GM19328 (cell line): ENCODE measurements at regions not wholly inside any gene's neighbourhood (a gene's known extent, or its start where the extent isn't known, plus 50 kb on each side); places are given as distances from the start of the nearest gene placed in this dataset.
"Not testable (repeated sequence)": the region's sequence is repeated elsewhere in the genome, so short reads cannot be mapped to it uniquely, and the experiment has no call there.

Experiments used
- ATAC-seq: cut with Tn5 transposase; IDR thresholded peaks from one replicate; pipeline ENCODE4 v1.9.1; 2021; ENCODE audit warnings: mild to moderate bottlenecking, moderate library complexity; ENCODE audit not compliant: unreplicated experiment

DNA sequence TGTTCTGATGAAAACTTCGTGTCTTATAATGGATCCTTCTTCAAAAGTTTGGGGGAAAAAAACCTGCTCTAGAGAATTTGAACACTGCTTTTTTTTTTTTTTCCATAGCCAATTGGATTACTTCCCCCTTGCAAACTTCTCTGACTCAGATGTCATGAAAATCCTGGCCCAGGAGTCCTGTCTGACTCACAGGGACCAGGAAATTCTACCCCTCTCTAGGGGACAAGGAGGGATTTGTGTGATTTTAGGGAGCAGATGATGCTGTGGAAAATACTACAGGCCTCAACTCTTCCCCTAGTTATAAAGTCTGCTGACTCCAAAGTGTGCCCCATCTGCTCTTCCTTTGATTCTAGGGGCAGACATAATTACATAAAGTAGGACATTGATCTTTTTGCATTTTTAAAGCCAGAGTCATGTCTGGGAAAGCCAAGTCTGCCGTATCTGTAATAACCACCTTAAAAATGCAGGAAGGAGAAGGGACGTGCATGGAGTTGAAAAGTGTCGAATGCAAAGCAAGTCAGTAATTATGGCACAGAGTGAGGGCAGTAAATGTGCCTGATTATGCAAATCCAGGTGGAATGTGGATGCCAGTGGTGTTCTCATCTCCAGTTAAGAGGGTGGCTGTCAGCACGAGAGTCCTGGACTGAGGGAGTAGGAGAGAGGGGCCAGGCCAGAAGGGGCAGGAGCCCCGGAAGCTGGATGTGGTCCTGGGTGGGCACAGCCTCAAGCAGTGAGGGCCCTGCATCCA is 144.3 kb upstream of the SULF2 start:
- ATAC-seq: no peak

DNA sequence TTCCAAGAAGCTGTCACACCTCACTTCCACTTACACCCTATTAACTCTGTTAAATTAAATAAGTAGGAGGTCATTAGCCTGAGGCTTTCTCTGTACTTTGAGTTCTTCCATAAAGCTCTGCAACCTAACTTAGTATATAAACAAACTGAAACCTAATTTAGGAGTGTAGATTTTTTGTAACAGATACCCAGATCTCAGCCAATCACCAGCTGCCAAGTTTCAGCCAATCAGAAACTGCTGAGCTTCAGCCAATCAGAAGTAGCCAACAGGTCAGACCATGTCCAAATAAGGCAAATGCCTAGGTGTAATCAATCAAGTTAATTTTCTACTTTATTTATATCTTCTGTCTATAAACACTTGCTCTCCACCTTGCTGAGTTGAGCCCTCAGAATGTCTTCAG is 142.7 kb upstream of the SULF2 start:
- ATAC-seq: no peak

DNA sequence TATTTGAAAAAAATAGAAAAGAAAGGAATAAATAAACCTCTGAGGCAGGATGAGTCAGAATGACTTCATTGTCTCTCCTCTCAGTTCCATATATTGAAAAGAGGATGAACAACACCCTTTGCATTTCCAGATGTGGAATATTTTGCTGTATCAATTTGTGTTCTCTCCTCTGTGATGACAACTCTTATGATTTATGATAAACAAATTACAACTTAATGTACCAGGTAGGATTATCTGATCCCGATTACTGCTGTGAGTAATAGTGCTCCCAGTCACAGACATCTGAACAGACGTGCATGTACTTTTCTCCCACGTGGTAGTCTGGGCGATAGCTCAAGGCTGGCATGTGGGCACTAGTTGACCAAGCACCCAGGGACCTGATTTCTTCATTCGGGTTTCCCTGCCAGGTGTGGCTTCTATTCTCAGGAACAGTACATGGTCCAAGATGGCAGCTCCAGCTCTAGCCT is 142.1 kb upstream of the SULF2 start:
- no peak for ATAC-seq

DNA sequence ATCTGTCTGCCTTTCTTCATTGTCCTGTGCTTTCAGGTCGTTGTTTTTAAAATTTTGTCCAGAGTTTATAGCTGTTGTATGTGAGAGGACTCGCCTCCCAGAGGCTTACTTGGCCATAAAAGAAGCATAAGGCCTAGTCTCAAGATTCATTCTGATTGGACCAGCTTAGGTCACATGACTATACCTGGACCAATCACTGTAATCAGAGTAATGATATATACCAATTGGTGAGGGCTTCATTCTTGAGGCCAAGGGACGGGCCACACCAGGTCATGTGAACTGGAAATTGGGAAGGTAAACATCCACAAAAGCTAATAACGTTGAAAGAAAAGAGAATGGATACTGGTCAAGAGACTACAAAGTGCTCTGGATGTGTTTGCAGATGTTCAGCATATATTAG is 141.4 kb upstream of the SULF2 start:
- no peak for ATAC-seq

DNA sequence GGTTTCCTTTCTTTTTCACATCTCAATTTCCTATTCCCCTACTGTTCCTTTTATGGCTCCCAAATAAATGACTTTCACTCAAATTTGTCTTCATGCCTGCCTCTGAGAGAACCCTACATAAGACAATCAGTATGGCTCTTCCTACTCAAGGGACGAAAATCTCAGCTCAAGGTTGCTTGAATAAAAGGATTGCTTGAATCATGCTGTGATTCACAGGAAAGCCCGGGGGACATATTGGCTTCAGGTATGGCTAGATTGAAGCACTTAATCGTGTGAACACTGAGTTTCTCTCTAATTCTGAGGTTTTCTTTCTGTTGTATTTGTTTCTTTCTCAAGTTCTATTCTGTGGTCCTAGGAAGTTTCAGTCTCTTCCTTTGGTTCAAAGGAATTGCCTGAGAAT is 140.3 kb upstream of the SULF2 start:
- ATAC-seq: no peak

DNA sequence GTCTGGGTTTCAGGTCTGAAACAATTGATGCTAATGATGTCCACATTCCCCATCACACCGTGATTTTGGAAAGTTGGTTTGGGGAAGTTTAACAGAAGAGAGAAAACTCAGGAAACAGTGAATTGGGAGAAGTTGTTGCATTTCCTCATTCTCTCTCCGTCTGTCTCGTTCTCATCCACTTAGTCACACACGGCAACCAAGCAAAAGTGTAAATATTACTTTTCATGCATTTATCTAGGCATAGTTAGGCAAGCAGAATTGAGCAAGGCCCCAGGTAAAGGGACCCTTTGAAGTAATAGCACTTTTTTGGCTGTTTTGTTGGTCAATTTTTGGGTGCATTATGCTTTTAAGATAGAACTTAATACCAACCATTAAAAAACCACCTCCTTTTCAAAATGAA is 137.0 kb upstream of the SULF2 start:
- no peak for ATAC-seq

DNA sequence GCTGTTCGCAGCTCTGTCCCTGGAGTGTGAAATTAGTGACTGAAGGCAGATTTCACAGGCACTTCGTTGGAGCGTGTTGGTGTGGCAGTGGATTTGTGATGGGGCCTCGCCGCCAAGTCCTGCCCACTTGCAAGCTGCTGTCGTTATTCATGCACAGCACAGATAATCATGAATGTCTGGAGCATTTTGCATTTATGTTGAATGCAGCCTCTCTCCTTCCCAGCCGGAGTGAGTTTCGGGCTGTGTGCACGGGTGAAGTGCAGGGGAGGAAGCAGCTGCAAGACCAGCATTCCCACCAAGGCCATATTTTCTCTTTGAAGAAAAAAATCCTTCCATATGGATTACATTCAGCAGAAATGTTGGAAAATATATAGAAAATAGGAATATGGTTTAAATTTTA is 136.5 kb upstream of the SULF2 start:
- not testable (repeated sequence) for ATAC-seq

DNA sequence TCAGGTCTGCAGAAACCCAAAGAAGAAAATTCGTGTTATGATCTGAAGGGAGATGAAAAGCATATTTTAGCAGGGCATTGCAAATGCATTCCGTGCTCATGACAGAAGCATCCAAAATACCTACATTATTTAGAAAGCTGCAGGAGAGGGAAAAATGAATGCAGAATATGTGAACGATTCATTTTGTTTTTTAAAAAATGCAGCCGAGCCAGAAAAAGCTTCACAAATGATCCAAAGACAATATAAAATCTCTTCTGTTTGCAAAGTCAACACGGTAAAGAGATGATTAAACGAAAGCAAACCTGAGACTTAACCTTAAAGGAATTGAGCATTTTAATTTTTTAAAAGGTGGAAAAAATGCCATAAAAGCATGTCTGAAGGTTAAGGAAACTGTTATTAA is 136.1 kb upstream of the SULF2 start:
- no peak for ATAC-seq

DNA sequence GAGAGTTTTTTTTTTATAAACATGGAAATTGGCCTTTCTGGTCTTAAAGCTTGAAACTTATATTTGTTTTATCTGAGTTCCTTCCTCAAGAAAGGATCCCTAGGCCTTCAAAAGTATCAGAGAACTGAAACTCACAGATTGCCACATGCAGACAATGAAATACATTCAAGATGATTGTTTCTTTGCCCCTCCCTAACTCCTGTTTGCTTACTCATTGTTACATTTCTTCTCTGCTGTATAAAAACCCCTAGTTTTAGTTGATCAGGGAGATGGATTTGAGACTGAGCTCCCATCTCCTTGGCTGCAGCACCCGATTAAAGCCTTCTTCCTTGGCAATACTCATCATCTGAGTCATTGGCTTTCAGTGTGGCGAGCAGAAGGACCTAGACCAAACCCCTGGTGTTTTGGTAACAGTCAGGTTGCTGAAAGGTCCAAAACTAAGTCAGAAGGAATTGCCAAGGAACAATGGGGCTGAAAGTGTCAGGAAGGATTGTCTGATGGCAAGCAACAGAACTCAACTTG is 132.3 kb upstream of the SULF2 start:
- ATAC-seq: no peak

DNA sequence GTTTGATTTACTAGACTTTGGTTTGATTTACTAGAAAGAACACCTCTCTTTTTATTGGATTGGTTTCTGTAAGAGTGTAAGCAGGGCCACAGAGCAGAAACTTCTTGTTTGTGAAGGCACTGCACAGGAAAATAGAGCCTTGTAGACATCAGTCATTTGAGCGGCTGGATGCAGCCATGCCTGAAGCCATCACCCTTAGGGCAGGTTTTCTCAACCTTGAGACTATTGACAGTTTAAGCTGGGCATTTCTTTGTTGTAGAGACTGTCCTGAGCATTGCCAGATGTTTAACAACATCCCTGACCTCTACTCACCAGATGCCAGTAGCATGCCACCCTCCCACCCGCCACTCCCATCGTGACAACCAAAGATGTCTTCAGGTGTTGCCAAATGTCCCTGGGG is 130.2 kb upstream of the SULF2 start:
- ATAC-seq: no peak

DNA sequence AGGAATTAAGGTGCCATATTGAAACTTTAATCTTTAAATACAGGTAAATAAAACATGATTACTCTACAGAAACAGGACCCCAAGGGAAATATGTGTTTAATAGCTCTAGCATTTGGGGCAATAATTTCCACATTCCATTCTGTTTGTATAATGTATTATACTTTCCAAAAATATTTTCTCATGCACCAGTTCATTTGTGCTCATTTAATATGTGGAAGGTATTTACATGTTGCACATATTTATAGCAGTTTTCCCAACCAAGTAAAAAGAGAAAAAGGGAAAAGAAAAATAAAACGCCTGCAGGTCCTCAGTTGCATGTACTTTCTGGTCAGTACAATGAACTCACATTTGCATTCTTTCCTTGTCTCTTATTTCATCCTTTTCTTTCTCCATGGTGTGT is 129.5 kb upstream of the SULF2 start:
- ATAC-seq: no peak

DNA sequence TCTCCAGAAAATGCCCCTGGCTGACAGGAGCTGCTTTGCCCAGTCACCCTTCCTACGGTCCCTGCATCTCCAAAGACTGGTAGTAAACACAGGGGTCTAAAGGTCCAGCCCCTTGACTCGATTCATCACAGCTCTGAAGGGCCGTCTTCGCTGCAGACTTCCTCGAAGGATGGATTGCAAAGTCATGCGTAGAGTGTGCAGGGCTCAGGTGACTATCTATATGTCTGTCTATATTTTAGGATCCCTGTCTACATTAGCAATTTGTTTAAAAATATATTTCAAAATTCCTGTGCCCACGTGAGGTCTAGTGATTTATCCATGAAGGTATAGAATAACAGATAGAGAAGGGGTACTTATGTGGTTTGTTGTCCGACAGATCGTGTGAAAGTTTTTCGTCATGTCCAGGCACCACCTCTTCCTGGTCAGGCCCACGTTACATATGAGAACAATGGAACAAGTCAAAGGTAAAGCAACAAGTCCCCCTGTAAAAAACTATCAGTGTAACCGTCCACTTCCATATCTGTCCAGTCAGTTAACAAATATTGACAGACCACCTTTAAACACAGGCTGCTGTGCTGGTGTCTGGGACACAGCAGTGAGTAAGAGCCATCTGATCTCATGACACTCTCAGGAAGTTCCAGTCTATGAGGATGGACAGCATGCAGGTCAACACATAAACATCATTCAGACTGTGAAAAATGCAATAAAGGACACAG is 127.7 kb upstream of the SULF2 start:
- ATAC-seq: not testable (repeated sequence)

DNA sequence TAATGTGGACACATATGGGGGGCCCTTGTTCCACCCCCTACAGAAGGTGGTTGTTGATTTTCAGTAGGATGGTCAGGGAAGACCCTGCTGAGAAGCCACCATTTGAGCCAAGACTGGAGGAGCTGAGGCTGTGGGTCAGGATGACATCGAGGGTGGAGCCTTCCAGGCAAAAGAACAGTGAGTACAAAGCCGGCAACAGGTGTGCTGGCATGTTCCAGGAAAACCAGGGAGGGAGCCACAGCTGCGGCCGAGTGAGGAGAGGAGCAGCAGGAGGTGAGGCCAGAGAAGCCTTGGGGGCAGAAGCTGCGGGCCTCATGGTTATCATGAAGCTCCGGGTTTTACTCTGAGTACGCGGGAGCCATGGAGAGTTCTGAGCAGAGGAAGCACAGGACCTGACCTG is 126.9 kb upstream of the SULF2 start:
- not testable (repeated sequence) for ATAC-seq

DNA sequence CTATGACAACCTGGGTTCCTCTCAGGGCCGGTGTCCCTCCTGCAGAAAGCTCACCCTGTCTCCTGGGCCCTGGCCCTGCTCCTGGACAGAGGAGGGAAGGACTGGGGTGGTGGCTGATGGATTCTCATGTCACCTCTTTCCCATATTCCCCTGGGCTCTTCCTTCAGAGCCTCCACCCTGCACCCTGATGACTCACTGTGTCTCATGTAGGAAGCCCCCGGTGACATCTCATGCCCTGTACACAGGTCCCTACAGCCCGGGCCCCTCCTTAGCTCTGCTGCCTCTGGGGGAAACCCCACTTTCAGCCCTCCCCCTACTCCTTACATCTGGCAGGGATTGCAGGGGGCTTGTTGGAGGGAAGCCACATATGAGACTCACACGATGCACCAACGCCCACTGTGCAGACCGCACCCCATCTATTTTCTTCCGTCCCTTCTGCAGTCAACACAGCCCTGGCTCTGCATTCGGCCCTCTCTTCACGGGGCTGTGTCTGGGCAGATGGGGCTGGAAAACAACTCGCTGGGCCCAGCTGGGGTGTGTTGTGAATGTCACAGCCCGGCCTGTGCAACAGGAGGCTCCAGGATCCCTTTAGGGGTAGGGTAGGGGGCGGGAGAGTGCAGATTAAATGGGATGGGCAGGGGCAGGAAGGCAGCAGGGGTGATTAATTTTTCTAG is 124.6 kb upstream of the SULF2 start:
- not testable (repeated sequence) for ATAC-seq

DNA sequence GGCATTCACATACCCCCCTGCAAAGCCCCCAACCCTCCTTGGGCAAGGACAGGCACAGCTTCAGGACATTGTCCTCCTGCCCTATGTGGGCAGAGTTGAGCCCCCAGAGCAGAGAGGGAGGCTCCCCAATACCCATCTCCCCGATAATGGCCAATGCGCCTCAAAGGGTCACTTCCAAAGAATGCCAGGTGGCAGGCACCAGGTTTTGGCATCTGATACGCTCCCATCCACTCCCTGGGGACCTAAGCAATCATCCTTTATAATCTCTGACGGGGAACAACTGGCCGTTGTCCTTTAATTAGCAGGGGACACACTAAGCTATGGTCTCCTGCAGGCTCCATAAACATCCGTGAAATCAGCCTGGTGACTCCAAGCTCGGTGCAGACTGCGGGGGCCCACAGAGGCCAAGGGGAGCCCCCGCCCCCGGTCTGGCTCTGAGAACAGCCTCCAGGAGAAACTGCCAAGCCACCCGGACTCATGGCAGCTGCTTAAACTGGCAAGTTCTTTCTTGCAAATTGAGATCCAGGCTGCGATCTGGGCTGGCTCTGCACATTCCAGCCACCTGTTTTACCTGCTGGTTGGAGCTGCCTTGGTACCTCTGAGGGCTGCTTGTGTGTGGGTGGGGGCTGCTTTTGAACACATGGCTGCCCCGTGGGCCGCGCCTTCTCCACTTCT is 123.2 kb upstream of the SULF2 start:
- ATAC-seq: not testable (repeated sequence)

DNA sequence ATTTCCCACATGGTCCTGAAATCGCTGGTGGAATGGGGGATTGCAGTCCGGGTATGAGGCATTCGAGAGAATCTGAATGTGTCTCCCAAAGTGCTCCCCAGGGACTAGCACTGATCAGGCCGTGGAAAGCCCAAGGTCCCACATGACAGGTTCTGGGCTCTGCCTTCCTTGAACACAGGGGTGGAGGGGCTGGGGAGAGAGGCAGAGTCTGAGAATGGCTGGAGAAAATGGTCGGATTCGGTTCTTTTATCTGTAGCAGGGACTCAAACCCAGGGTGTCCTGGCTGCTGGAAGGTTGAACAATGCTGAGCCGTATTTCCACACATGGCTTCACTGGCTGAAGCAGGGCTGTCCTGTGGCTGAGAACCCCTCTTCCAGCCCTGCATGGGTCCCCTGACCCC is 122.7 kb upstream of the SULF2 start:
- ATAC-seq: not testable (repeated sequence)

DNA sequence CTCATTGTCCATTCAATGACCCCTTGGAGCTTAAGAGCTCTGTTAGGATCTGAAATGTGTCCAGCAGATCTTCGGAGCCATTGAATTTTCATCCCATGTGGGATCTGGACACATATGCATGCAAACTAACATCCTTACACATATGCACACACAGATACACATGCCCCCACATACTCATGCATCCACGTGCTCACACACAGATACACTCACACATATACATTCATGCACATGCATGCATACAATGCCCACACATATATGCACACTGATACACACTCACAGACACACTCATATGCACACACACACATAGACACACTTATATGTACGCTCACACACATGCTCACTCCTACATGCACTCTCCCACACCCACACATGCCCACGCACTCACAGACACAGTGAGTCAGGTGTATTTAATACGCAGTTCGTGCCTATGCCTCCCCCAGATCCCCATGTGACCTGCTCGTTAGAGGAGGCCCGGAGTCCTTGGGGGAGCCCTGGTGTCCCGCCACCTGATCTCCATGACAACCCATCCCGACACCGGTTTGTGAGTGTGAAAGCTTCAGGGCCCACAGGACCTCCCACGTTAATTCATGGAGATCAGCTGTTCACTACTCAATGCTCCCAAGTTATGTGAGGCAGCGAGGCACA is 121.9 kb upstream of the SULF2 start:
- no peak for ATAC-seq

DNA sequence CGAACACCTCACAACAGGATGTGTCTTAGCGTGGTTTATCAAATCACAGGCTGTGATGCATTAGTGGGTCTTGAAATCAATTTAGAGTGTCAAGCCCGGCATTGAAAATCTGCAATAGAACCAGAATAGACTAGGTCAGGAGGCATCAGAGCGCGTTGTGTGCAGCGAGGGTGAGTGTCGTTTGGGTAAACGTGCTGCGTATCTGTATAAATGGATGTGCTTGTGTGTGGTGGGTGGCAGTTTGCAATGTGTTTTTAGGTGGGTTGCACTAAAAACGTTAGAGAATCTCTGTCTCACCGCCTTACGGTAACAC is 121.0 kb upstream of the SULF2 start:
- ATAC-seq: no peak

DNA sequence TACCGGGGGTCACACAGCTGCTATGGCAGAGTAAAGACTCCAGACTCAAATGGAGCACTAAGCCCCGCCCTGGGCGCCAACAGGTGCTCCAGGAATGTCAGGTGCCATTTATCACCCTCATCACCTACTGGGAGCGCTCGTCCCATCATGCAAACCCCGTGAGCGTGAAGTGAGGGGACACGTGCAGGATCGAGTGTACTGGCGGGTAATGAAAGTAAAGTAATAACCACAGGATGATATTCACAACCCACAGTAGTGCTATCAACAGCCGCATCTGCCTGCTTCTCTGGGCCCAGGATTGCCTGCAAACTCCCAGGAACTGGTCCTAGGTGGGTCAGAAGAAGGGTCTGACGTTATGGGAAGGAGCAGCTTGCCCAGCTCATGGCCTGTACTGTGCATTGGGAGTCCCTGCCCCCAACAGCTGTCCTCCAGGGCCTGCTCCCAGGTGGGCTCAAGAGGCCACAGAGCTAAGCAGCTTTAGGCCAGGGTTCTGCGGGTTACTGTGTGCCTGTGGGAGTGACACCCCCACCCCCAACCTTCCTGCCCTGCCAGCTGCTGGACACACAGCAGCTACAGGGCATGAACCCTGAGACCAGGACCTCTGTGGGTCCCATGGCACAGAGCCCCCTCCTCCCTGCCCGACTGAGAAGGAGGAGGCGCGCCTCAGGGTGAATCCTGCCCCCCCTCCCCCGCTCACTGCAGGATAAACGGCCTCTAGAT is 120.5 kb upstream of the SULF2 start:
- no peak for ATAC-seq

DNA sequence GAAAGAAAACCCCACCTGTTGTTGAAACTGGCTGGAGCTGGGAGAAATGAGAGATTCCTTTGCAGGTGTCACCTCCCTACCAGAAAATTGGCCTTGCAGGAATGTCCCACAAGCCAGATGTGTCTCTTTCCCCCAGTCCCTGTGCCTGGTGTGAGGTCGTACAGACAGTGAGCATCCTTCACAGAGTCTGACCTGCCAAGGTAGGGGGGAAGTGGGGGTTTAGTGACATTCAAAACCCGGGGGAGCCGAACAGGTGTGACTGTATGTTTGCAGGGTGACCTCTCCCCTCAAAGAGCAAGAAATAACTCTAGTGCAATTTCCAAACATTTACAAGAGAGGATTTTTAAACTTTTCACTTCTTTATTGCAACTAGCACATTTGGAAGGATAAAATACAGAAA is 117.7 kb upstream of the SULF2 start:
- not testable (repeated sequence) for ATAC-seq
